Neural crest cell (in vitro differentiated cells): ENCODE measurements at regions not wholly inside any gene's neighbourhood (a gene's known extent, or its start where the extent isn't known, plus 50 kb on each side); places are given as distances from the start of the nearest gene placed in this dataset.

Experiments
- DNase-seq: peaks from one replicate; pipeline ENCODE4 v3.0.0; 2021; ENCODE audit warnings: low read depth, mixed read lengths, low spot score
- H3K27ac Mint-ChIP-seq: one replicate; pipeline ENCODE4 v1.8.0; 2021; ENCODE audit warnings: mild to moderate bottlenecking, mixed read lengths; ENCODE audit not compliant: unreplicated experiment
- H3K27me3 Mint-ChIP-seq: 2 replicates; pipeline ENCODE4 v1.8.0; 2021; ENCODE audit warnings: low read depth, mild to moderate bottlenecking, mixed read lengths
- H3K36me3 Mint-ChIP-seq: 2 replicates; pipeline ENCODE4 v1.8.0; 2021; ENCODE audit warnings: low read depth, mild to moderate bottlenecking, mixed read lengths
- H3K4me1 Mint-ChIP-seq: 2 replicates; pipeline ENCODE4 v1.8.0; 2021; ENCODE audit warnings: mixed read lengths
- H3K4me3 Mint-ChIP-seq: one replicate; pipeline ENCODE4 v1.8.0; 2021; ENCODE audit warnings: mild to moderate bottlenecking, mixed read lengths
- H3K9me3 Mint-ChIP-seq: 2 replicates; pipeline ENCODE4 v1.8.0; 2021; ENCODE audit warnings: mixed read lengths
- CTCF ChIP-seq: fragments of 200-600 bp; sonication (generic); conservative IDR thresholded peaks from 2 replicates; pipeline ENCODE4 v1.5.0; 2021; ENCODE audit warnings: antibody characterized with exemption, mild to moderate bottlenecking

- Mint-ChIP-seq H3K27me3 (no peaks in the 10 kb centered on the region), H3K4me1 (peaks cover 63% of the 10 kb centered on the region), H3K36me3 (no peaks in the 10 kb centered on the region), H3K27ac (peak overlapping the region; percentile 86), H3K9me3 (no peaks in the 10 kb centered on the region), H3K4me3 (peak overlapping the region; percentile 52)
- peak; percentile 34 for DNase-seq
- TF ChIP-seq CTCF = no peak
Measured at GRCh38 chr2:104430359-104430740, 423.6 kb upstream of the POU3F3 start.

- Mint-ChIP-seq H3K36me3 (no peaks in the 10 kb centered on the region), H3K9me3 (no peaks in the 10 kb centered on the region), H3K4me1 (peaks cover 63% of the 10 kb centered on the region), H3K27ac (peak overlapping the region; percentile 86), H3K4me3 (no peak overlapping the region), H3K27me3 (no peaks in the 10 kb centered on the region)
- no peak for DNase-seq
- no peak for TF ChIP-seq CTCF
Measured at GRCh38 chr2:104430852-104431251, 423.1 kb upstream of the POU3F3 start.

- TF ChIP-seq CTCF = no peak
Measured at GRCh38 chr2:104431701-104432121, 422.2 kb upstream of the POU3F3 start.

GRCh38 chr2:104432401-104432800 lies 421.5 kb upstream of the POU3F3 start:
- H3K4me3 Mint-ChIP-seq = no peak overlapping the region
- no peak for DNase-seq
- peaks cover 63% of the 10 kb centered on the region for H3K4me1 Mint-ChIP-seq
- no peaks in the 10 kb centered on the region for H3K27me3 Mint-ChIP-seq
- TF ChIP-seq CTCF = no peak
- H3K9me3 Mint-ChIP-seq = peaks cover 4% of the 10 kb centered on the region
- H3K27ac Mint-ChIP-seq = no peak overlapping the region
- no peaks in the 10 kb centered on the region for H3K36me3 Mint-ChIP-seq

More at GRCh38 chr2:104431701-104432121, 422.2 kb upstream of the POU3F3 start:
- no peak overlapping the region for H3K27ac Mint-ChIP-seq
- no peaks in the 10 kb centered on the region for H3K27me3 Mint-ChIP-seq
- peaks cover 63% of the 10 kb centered on the region for H3K4me1 Mint-ChIP-seq
- H3K4me3 Mint-ChIP-seq = no peak overlapping the region
- no peaks in the 10 kb centered on the region for H3K9me3 Mint-ChIP-seq
- DNase-seq = no peak
- H3K36me3 Mint-ChIP-seq = no peaks in the 10 kb centered on the region

GRCh38 chr2:104432991-104433390 lies 420.9 kb upstream of the POU3F3 start:
- H3K36me3 Mint-ChIP-seq = no peaks in the 10 kb centered on the region
- no peak for TF ChIP-seq CTCF

GRCh38 chr2:104433657-104434056 lies 420.3 kb upstream of the POU3F3 start:
- DNase-seq = no peak
- no peak overlapping the region for H3K4me3 Mint-ChIP-seq
- H3K27ac Mint-ChIP-seq = no peak overlapping the region
- H3K9me3 Mint-ChIP-seq = peaks cover 4% of the 10 kb centered on the region
- H3K27me3 Mint-ChIP-seq = no peaks in the 10 kb centered on the region
- H3K36me3 Mint-ChIP-seq = no peaks in the 10 kb centered on the region
- no peak for TF ChIP-seq CTCF
- H3K4me1 Mint-ChIP-seq = peaks cover 59% of the 10 kb centered on the region

More at GRCh38 chr2:104432991-104433390, 420.9 kb upstream of the POU3F3 start:
- DNase-seq = no peak
- peaks cover 4% of the 10 kb centered on the region for H3K9me3 Mint-ChIP-seq
- peaks cover 63% of the 10 kb centered on the region for H3K4me1 Mint-ChIP-seq
- no peak overlapping the region for H3K27ac Mint-ChIP-seq
- H3K27me3 Mint-ChIP-seq = no peaks in the 10 kb centered on the region
- H3K4me3 Mint-ChIP-seq = peak overlapping the region; percentile 39
